ENCODE measurements at regions not wholly inside any gene's neighbourhood (a gene's known extent, or its start where the extent isn't known, plus 50 kb on each side); places are given as distances from the start of the nearest gene placed in this dataset.

GRCh38 chr4:24400537-24400936, 183.8 kb downstream of the DHX15 start:
- Histone ChIP-seq H4K91ac (replicated peaks; ENCODE audit: insufficient read length, low read length) (no peak overlapping the region), H2BK20ac (ENCODE audit: low read length) (no peak overlapping the region), H3K79me1 (ENCODE audit: low read depth, low read length) (no peaks in the 10 kb centered on the region), H4K5ac (ENCODE audit: insufficient read length, low read depth, low read length) (no peak overlapping the region), H3K23ac (ENCODE audit: insufficient read length) (no peak overlapping the region), H2AFZ (ENCODE audit: low read length) (no peak overlapping the region), H3K79me2 (ENCODE audit: control insufficient read depth in 1 of 2, insufficient read depth in 2 of 2, low read length in 2 of 2) (no peaks in the 10 kb centered on the region), H3K27ac (ENCODE audit: low read depth, low read length) (no peak overlapping the region), H2BK15ac (ENCODE audit: low read length) (no peak overlapping the region), H2BK12ac (ENCODE audit: low read depth, low read length) (no peak overlapping the region), H4K20me1 (replicated peaks in 1 of 2; ENCODE audit: control insufficient read depth in 1 of 2, insufficient read depth in 2 of 2, low read length in 2 of 2) (no peaks in the 10 kb centered on the region), H2AK5ac (ENCODE audit: low read depth, low read length) (no peak overlapping the region), H2BK120ac (replicated peaks; ENCODE audit: low read depth, low read length) (no peak overlapping the region), H2BK5ac (ENCODE audit: low read depth, low read length) (no peak overlapping the region), H3K9me3 (ENCODE audit: insufficient read depth in 2 of 2, low read depth in 1 of 2, low read length in 1 of 2) (no peaks in the 10 kb centered on the region), H3K27me3 (replicated peaks in 1 of 4; ENCODE audit: control insufficient read depth in 3 of 4, extremely low read depth in 1 of 4, insufficient read depth in 3 of 4, low read length in 3 of 4) (no peaks in the 10 kb centered on the region), H3K36me3 (ENCODE audit: control insufficient read depth in 2 of 4, insufficient read depth in 4 of 4, low read length in 3 of 4) (no peaks in the 10 kb centered on the region), H3K14ac (ENCODE audit: insufficient read length) (no peak overlapping the region), H3K4me2 (ENCODE audit: insufficient read depth in 1 of 2, low read depth in 2 of 2, low read length in 2 of 2) (no peak overlapping the region), H3K18ac (ENCODE audit: extremely low read depth, low read length) (no peak overlapping the region), H3K4me3 (ENCODE audit: extremely low read depth in 1 of 4, insufficient read depth in 2 of 4, low read depth in 3 of 4, low read length in 4 of 4) (no peak overlapping the region), H3K9ac (replicated peaks in 1 of 4; ENCODE audit: extremely low read depth in 1 of 4, low read depth in 3 of 4, low read length in 3 of 4) (no peak overlapping the region), H3K4me1 (replicated peaks in 1 of 4; ENCODE audit: control insufficient read depth in 3 of 4, insufficient read depth in 4 of 4, low read length in 3 of 4) (no peaks in the 10 kb centered on the region), H3K4ac (replicated peaks; ENCODE audit: insufficient read length, low read depth, low read length) (no peak overlapping the region), H3K23me2 (ENCODE audit: low read depth, low read length) (no peaks in the 10 kb centered on the region), H4K8ac (ENCODE audit: extremely low read depth, insufficient read depth, low read length) (no peak overlapping the region), H3K56ac (replicated peaks; ENCODE audit: insufficient read length, low read depth, low read length) (no peak overlapping the region)
- no peak for FAIRE-seq
- 96% methylated on average over 3 of the region's 3 CpGs; no CpG with 5 or more reads in 1 of the 2 experiments for WGBS, 2 experiments (ENCODE audit: extremely low coverage in 1 of 2, insufficient coverage in 1 of 2, insufficient read length in 1 of 2, insufficient replicate concordance in 2 of 2, low coverage in 1 of 2, low lambda C conversion rate in 2 of 2, missing lambda C conversion rate in 1 of 2)
- ChIA-PET POLR2A (ENCODE audit: partially characterized antibody) (no interaction called here), CTCF (ENCODE audit: partially characterized antibody) (interaction anchor here (1.5 kb wide), 1 partner anchor 63 kb away, joined by 5 read pairs; no protein-coding TSS in a partner anchor)
- DNase-seq (ENCODE audit: low read depth in 1 of 2, low spot score in 2 of 2): no peak
- TF ChIP-seq RBBP5 (IDR thresholded peaks at IDR 0.05; ENCODE audit: borderline replicate concordance, low read depth, low read length) (no peak), PHF8 (conservative IDR thresholded peaks at IDR 0.05; ENCODE audit: low read depth, low read length) (no peak), EZH2 (IDR thresholded peaks at IDR 0.05; ENCODE audit: low read depth, low read length, severe bottlenecking) (no peak), TBP (IDR thresholded peaks at IDR 0.05; ENCODE audit: low read depth, low read length) (no peak), GTF2F1 (IDR thresholded peaks at IDR 0.05; ENCODE audit: borderline replicate concordance, low read depth, low read length) (no peak), TAF7 (optimal IDR thresholded peaks at IDR 0.05; ENCODE audit: borderline replicate concordance, low read depth, low read length) (no peak), RFX5 (IDR thresholded peaks at IDR 0.05; ENCODE audit: borderline replicate concordance, low read depth, low read length) (no peak), ASH2L (IDR thresholded peaks at IDR 0.05; ENCODE audit: low read length) (no peak), POLR2AphosphoS5 (IDR thresholded peaks at IDR 0.05; ENCODE audit: low read depth, low read length) (no peak), SRF (IDR thresholded peaks at IDR 0.05; ENCODE audit: low read depth, low read length) (no peak), TAF1 (IDR thresholded peaks at IDR 0.05; ENCODE audit: low read depth, low read length) (no peak), CEBPB (IDR thresholded peaks at IDR 0.05; ENCODE audit: low read depth, low read length) (no peak), KDM5A (IDR thresholded peaks at IDR 0.05; ENCODE audit: low read length) (no peak)
